ENCODE measurements at regions not wholly inside any gene's neighbourhood (a gene's known extent, or its start where the extent isn't known, plus 50 kb on each side); places are given as distances from the start of the nearest gene placed in this dataset.

DNA sequence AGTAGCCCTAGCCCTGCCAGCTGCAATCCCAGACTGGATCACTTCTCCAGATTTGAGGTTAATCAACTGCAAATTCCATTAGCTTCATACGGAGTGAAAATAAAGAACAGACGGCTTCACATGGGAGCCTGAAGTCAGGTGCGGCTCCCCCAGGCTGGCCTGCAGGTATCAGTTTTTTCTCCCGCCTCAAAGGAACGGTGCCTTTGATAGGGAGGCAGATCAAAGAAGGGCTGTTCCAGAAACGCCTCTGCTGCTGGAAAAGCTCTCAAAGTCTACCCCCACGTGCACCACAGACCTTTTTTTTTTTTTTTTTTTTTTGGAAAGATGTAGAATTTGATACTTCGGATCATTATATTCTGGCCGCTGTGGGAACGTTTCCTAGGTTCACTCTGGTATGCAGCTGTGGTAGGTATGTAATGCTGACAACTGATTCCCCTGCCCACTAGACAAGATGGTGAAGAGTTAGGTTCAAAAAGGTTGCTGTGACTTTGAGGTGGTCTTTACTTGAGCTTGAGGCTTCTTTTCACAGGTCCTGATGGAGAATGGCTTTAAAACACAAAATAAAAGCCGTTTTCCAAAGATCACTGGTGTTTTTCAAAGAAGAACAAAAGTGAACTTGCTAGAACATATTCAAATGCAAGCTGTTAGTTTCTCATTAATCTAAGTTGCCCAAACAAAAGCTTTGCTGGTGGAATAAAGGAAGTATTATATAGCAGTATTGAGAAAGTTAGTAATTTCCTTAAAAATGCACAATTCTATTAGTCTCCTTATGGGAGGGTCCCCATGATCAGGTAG lies 189.0 kb upstream of the NFIA start:
- H3K4me3 ChIP-seq (ENCODE audit: low read length) = no peak overlapping the region
- no peaks in the 10 kb centered on the region for H3K27me3 ChIP-seq (ENCODE audit: control insufficient read depth, insufficient read depth, low read length)
- H3K9me3 ChIP-seq (ENCODE audit: control insufficient read depth, low read depth, low read length) = no peaks in the 10 kb centered on the region
- H3K36me3 ChIP-seq (ENCODE audit: control insufficient read depth, low read depth, low read length) = no peaks in the 10 kb centered on the region
- no peak overlapping the region for H3K9ac ChIP-seq (ENCODE audit: low read length)
- H3K27ac ChIP-seq (ENCODE audit: low read length) = no peak overlapping the region
- peaks cover 39% of the 10 kb centered on the region for H3K4me1 ChIP-seq (ENCODE audit: control insufficient read depth, low read depth, low read length)

- H3K9ac ChIP-seq (ENCODE audit: low read length) = no peak overlapping the region
- H3K9me3 ChIP-seq (ENCODE audit: control insufficient read depth, low read depth, low read length) = no peaks in the 10 kb centered on the region
- no peaks in the 10 kb centered on the region for H3K36me3 ChIP-seq (ENCODE audit: control insufficient read depth, low read depth, low read length)
- H3K4me1 ChIP-seq (ENCODE audit: control insufficient read depth, low read depth, low read length) = peaks cover 48% of the 10 kb centered on the region
- no peak overlapping the region for H3K4me3 ChIP-seq (ENCODE audit: low read length)
- H3K27ac ChIP-seq (ENCODE audit: low read length) = no peak overlapping the region
- H3K27me3 ChIP-seq (ENCODE audit: control insufficient read depth, insufficient read depth, low read length) = no peaks in the 10 kb centered on the region
These were observed 190.6 kb upstream of the NFIA start for GRCh38 chr1:60891765-60892164.

GRCh38 chr1:60891281-60891680 lies 191.1 kb upstream of the NFIA start:
- no peak overlapping the region for H3K9ac ChIP-seq (ENCODE audit: low read length)
- H3K4me3 ChIP-seq (ENCODE audit: low read length) = no peak overlapping the region
- H3K36me3 ChIP-seq (ENCODE audit: control insufficient read depth, low read depth, low read length) = no peaks in the 10 kb centered on the region
- no peaks in the 10 kb centered on the region for H3K9me3 ChIP-seq (ENCODE audit: control insufficient read depth, low read depth, low read length)
- H3K4me1 ChIP-seq (ENCODE audit: control insufficient read depth, low read depth, low read length) = peaks cover 52% of the 10 kb centered on the region
- H3K27me3 ChIP-seq (ENCODE audit: control insufficient read depth, insufficient read depth, low read length) = no peaks in the 10 kb centered on the region
- no peak overlapping the region for H3K27ac ChIP-seq (ENCODE audit: low read length)

GRCh38 chr1:60890664-60891063 lies 191.7 kb upstream of the NFIA start:
- Histone ChIP-seq H3K4me3 (ENCODE audit: low read length) (no peak overlapping the region), H3K9me3 (ENCODE audit: control insufficient read depth, low read depth, low read length) (no peaks in the 10 kb centered on the region), H3K27me3 (ENCODE audit: control insufficient read depth, insufficient read depth, low read length) (no peaks in the 10 kb centered on the region), H3K4me1 (ENCODE audit: control insufficient read depth, low read depth, low read length) (peaks cover 54% of the 10 kb centered on the region), H3K27ac (ENCODE audit: low read length) (no peak overlapping the region), H3K36me3 (ENCODE audit: control insufficient read depth, low read depth, low read length) (no peaks in the 10 kb centered on the region), H3K9ac (ENCODE audit: low read length) (no peak overlapping the region)

DNA sequence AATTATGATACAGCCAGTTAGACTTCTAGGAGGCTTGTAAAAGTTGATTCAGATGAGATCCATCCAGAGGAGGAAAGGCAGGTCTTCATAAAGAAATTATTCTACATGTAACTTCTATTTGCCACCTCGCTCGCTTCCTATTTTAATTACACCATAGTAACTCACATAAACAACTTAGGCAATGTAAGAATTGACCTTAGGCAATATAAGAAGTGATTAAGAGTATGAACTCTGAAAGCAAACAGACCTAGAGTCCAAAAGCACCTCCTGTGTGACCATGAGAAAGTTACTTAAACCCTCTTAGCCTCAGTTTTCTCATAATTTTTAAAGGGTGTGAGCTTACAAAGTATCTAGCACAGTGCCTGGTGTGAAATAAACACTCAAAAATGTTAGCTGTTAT lies 192.7 kb upstream of the NFIA start:
- Histone ChIP-seq H3K36me3 (ENCODE audit: control insufficient read depth, low read depth, low read length) (no peaks in the 10 kb centered on the region), H3K9ac (ENCODE audit: low read length) (no peak overlapping the region), H3K27ac (ENCODE audit: low read length) (no peak overlapping the region), H3K9me3 (ENCODE audit: control insufficient read depth, low read depth, low read length) (no peaks in the 10 kb centered on the region), H3K4me3 (ENCODE audit: low read length) (no peak overlapping the region), H3K27me3 (ENCODE audit: control insufficient read depth, insufficient read depth, low read length) (no peaks in the 10 kb centered on the region), H3K4me1 (ENCODE audit: control insufficient read depth, low read depth, low read length) (peaks cover 47% of the 10 kb centered on the region)

GRCh38 chr1:60888126-60888525 lies 194.2 kb upstream of the NFIA start:
- Histone ChIP-seq H3K4me1 (ENCODE audit: control insufficient read depth, low read depth, low read length) (peaks cover 31% of the 10 kb centered on the region), H3K27me3 (ENCODE audit: control insufficient read depth, insufficient read depth, low read length) (no peaks in the 10 kb centered on the region), H3K4me3 (ENCODE audit: low read length) (no peak overlapping the region)

GRCh38 chr1:60886793-60887331 lies 195.5 kb upstream of the NFIA start:
- no peaks in the 10 kb centered on the region for H3K36me3 ChIP-seq (ENCODE audit: control insufficient read depth, low read depth, low read length)
- peak overlapping the region; percentile 10 for H3K4me3 ChIP-seq (ENCODE audit: low read length)
- H3K27me3 ChIP-seq (ENCODE audit: control insufficient read depth, insufficient read depth, low read length) = no peaks in the 10 kb centered on the region
- no peak overlapping the region for H3K9ac ChIP-seq (ENCODE audit: low read length)
- no peak overlapping the region for H3K27ac ChIP-seq (ENCODE audit: low read length)
- H3K9me3 ChIP-seq (ENCODE audit: control insufficient read depth, low read depth, low read length) = no peaks in the 10 kb centered on the region
- H3K4me1 ChIP-seq (ENCODE audit: control insufficient read depth, low read depth, low read length) = peaks cover 27% of the 10 kb centered on the region

More at GRCh38 chr1:60888126-60888525, 194.2 kb upstream of the NFIA start:
- H3K36me3 ChIP-seq (ENCODE audit: control insufficient read depth, low read depth, low read length) = no peaks in the 10 kb centered on the region
- no peak overlapping the region for H3K27ac ChIP-seq (ENCODE audit: low read length)
- no peaks in the 10 kb centered on the region for H3K9me3 ChIP-seq (ENCODE audit: control insufficient read depth, low read depth, low read length)
- no peak overlapping the region for H3K9ac ChIP-seq (ENCODE audit: low read length)

- Histone ChIP-seq H3K27me3 (ENCODE audit: control insufficient read depth, insufficient read depth, low read length) (no peaks in the 10 kb centered on the region), H3K9ac (ENCODE audit: low read length) (no peak overlapping the region), H3K4me1 (ENCODE audit: control insufficient read depth, low read depth, low read length) (peaks cover 27% of the 10 kb centered on the region), H3K9me3 (ENCODE audit: control insufficient read depth, low read depth, low read length) (no peaks in the 10 kb centered on the region), H3K36me3 (ENCODE audit: control insufficient read depth, low read depth, low read length) (no peaks in the 10 kb centered on the region), H3K4me3 (ENCODE audit: low read length) (peak overlapping the region; percentile 10), H3K27ac (ENCODE audit: low read length) (no peak overlapping the region)
These were observed 196.3 kb upstream of the NFIA start for GRCh38 chr1:60886090-60886489.

DNA sequence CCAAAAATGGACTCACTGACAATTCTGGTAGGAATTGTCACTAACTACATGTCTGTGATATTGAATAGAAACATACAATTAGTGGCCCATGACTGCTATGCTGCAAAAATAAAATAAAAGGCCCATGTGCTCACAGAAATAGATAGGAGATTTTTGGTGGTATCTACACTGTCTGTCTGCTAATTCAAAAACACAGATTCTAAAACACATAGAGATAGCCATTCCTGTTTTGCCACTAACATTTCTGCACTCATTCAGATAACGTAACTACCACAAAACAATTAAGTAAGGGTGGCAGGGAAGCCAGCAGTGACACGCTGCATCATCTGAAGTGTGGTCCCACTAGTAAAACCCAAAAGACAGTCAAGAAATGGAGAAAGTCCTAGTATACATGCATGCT lies 202.2 kb upstream of the NFIA start:
- Histone ChIP-seq H3K4me1 (ENCODE audit: control insufficient read depth, low read depth, low read length) (no peaks in the 10 kb centered on the region), H3K9me3 (ENCODE audit: control insufficient read depth, low read depth, low read length) (no peaks in the 10 kb centered on the region), H3K27me3 (ENCODE audit: control insufficient read depth, insufficient read depth, low read length) (no peaks in the 10 kb centered on the region), H3K36me3 (ENCODE audit: control insufficient read depth, low read depth, low read length) (no peaks in the 10 kb centered on the region), H3K4me3 (ENCODE audit: low read length) (no peak overlapping the region), H3K27ac (ENCODE audit: low read length) (no peak overlapping the region), H3K9ac (ENCODE audit: low read length) (no peak overlapping the region)

- no peak overlapping the region for H3K27ac ChIP-seq (ENCODE audit: low read length)
- H3K36me3 ChIP-seq (ENCODE audit: control insufficient read depth, low read depth, low read length) = no peaks in the 10 kb centered on the region
- no peaks in the 10 kb centered on the region for H3K27me3 ChIP-seq (ENCODE audit: control insufficient read depth, insufficient read depth, low read length)
- H3K9ac ChIP-seq (ENCODE audit: low read length) = no peak overlapping the region
- H3K9me3 ChIP-seq (ENCODE audit: control insufficient read depth, low read depth, low read length) = no peaks in the 10 kb centered on the region
- no peaks in the 10 kb centered on the region for H3K4me1 ChIP-seq (ENCODE audit: control insufficient read depth, low read depth, low read length)
- no peak overlapping the region for H3K4me3 ChIP-seq (ENCODE audit: low read length)
These were observed 204.0 kb upstream of the NFIA start for GRCh38 chr1:60878323-60878722.

GRCh38 chr1:60877376-60877775 lies 205.0 kb upstream of the NFIA start:
- Histone ChIP-seq H3K4me3 (ENCODE audit: low read length) (no peak overlapping the region), H3K9me3 (ENCODE audit: control insufficient read depth, low read depth, low read length) (no peaks in the 10 kb centered on the region), H3K4me1 (ENCODE audit: control insufficient read depth, low read depth, low read length) (no peaks in the 10 kb centered on the region), H3K27me3 (ENCODE audit: control insufficient read depth, insufficient read depth, low read length) (no peaks in the 10 kb centered on the region), H3K36me3 (ENCODE audit: control insufficient read depth, low read depth, low read length) (no peaks in the 10 kb centered on the region), H3K9ac (ENCODE audit: low read length) (no peak overlapping the region), H3K27ac (ENCODE audit: low read length) (no peak overlapping the region)

- H3K4me1 ChIP-seq (ENCODE audit: control insufficient read depth, low read depth, low read length) = no peaks in the 10 kb centered on the region
These were observed 205.4 kb upstream of the NFIA start for GRCh38 chr1:60876952-60877351.

More at GRCh38 chr1:60876952-60877351, 205.4 kb upstream of the NFIA start:
- Histone ChIP-seq H3K36me3 (ENCODE audit: control insufficient read depth, low read depth, low read length) (no peaks in the 10 kb centered on the region), H3K4me3 (ENCODE audit: low read length) (no peak overlapping the region), H3K9ac (ENCODE audit: low read length) (no peak overlapping the region), H3K27ac (ENCODE audit: low read length) (no peak overlapping the region), H3K27me3 (ENCODE audit: control insufficient read depth, insufficient read depth, low read length) (no peaks in the 10 kb centered on the region), H3K9me3 (ENCODE audit: control insufficient read depth, low read depth, low read length) (no peaks in the 10 kb centered on the region)
